WTC11 (cell line): ENCODE measurements at regions not wholly inside any gene's neighbourhood (a gene's known extent, or its start where the extent isn't known, plus 50 kb on each side); places are given as distances from the start of the nearest gene placed in this dataset.

Experiments
- ATAC-seq: fragments of 200-7000 bp; cut with Tn5 transposase; 2 replicates; pipeline ENCODE4 v1.10.0; 2021; ENCODE audit warnings: mild to moderate bottlenecking, moderate library complexity
- CTCF ChIA-PET: fragments of 300-600 bp; sonication (Branson Sonifier 250); formaldehyde crosslinking; loops from one replicate; lab custom pipeline; 2021; ENCODE audit warnings: antibody characterized with exemption; lab: Charles Lee
- POLR2A ChIA-PET: fragments of 350-600 bp; sonication (Branson Sonifier 250); formaldehyde crosslinking; loops from one replicate; lab custom pipeline; 2021; ENCODE audit warnings: antibody characterized with exemption; lab: Charles Lee
- DNase-seq: peaks from one replicate; pipeline ENCODE4 v3.0.0; 2021; ENCODE audit warnings: low spot score
- H3K27ac Mint-ChIP-seq: 2 replicates; pipeline ENCODE4 v1.8.0; 2021; ENCODE audit warnings: mixed read lengths
- H3K27me3 Mint-ChIP-seq: 2 replicates; pipeline ENCODE4 v1.8.0; 2021; ENCODE audit warnings: low read depth, mild to moderate bottlenecking, moderate library complexity, mixed read lengths
- H3K36me3 Mint-ChIP-seq: 2 replicates; pipeline ENCODE4 v1.8.0; 2021; ENCODE audit warnings: mixed read lengths
- H3K4me1 Mint-ChIP-seq: 2 replicates; pipeline ENCODE4 v1.8.0; 2022; ENCODE audit warnings: mixed read lengths
- H3K4me3 Mint-ChIP-seq: 2 replicates; pipeline ENCODE4 v1.8.0; 2021; ENCODE audit warnings: mild to moderate bottlenecking, moderate library complexity, mixed read lengths
- H3K9me3 Mint-ChIP-seq: 2 replicates; pipeline ENCODE4 v1.8.0; 2021; ENCODE audit warnings: mixed read lengths
- ATF6 ChIP-seq: sonication (generic); formaldehyde crosslinking; IDR thresholded peaks from 2 replicates; pipeline ENCODE4 v1.8.1; 2023; ENCODE audit warnings: mild to moderate bottlenecking, missing genetic modification reagents
- CREM ChIP-seq: sonication (generic); formaldehyde crosslinking; IDR thresholded peaks from 2 replicates; pipeline ENCODE4 v1.8.1; 2022; ENCODE audit warnings: mild to moderate bottlenecking, missing genetic modification reagents, moderate library complexity
- E2F4 ChIP-seq: sonication (generic); formaldehyde crosslinking; IDR thresholded peaks from 2 replicates; pipeline ENCODE4 v1.8.1; 2022; ENCODE audit warnings: low read depth, mild to moderate bottlenecking, moderate library complexity, missing genetic modification reagents, borderline replicate concordance
- EMX1 ChIP-seq: fragments of 250-450 bp; sonication (Bioruptor Pico); IDR thresholded peaks from 2 replicates; pipeline ENCODE4 v1.8.0; 2021; ENCODE audit warnings: mild to moderate bottlenecking
- ETV6 ChIP-seq: sonication (generic); formaldehyde crosslinking; IDR thresholded peaks from 2 replicates; pipeline ENCODE4 v1.8.1; 2022; ENCODE audit warnings: mild to moderate bottlenecking, missing genetic modification reagents
- GRHL2 ChIP-seq: fragments of 250-450 bp; sonication (Bioruptor Pico); IDR thresholded peaks from 2 replicates; pipeline ENCODE4 v1.8.0; 2022; ENCODE audit warnings: mild to moderate bottlenecking, moderate library complexity; ENCODE audit not compliant: insufficient replicate concordance, severe bottlenecking
- IRF1 ChIP-seq: sonication (generic); formaldehyde crosslinking; IDR thresholded peaks from 2 replicates; pipeline ENCODE4 v1.8.0; 2023; ENCODE audit warnings: missing genetic modification reagents
- IRF2 ChIP-seq: sonication (generic); formaldehyde crosslinking; IDR thresholded peaks from 2 replicates; pipeline ENCODE4 v1.8.0; 2022; ENCODE audit warnings: low read depth, missing genetic modification reagents, borderline replicate concordance
- SMAD4 ChIP-seq: sonication (generic); formaldehyde crosslinking; IDR thresholded peaks from 2 replicates; pipeline ENCODE4 v1.8.0; 2022; ENCODE audit warnings: mild to moderate bottlenecking, missing genetic modification reagents
- SP1 ChIP-seq: sonication (generic); formaldehyde crosslinking; conservative IDR thresholded peaks from 2 replicates; pipeline ENCODE4 v1.8.1; 2022; ENCODE audit warnings: missing genetic modification reagents
- TP53 ChIP-seq: sonication (generic); formaldehyde crosslinking; IDR thresholded peaks from 2 replicates; pipeline ENCODE4 v1.8.1; 2023; ENCODE audit warnings: mild to moderate bottlenecking, missing genetic modification reagents
- USF1 ChIP-seq: sonication (generic); formaldehyde crosslinking; IDR thresholded peaks from 2 replicates; pipeline ENCODE4 v1.8.0; 2022; ENCODE audit warnings: mild to moderate bottlenecking, missing genetic modification reagents
- ZNF219 ChIP-seq: sonication (generic); formaldehyde crosslinking; IDR thresholded peaks from 2 replicates; pipeline ENCODE4 v1.8.0; 2023; ENCODE audit warnings: missing genetic modification reagents, mild to moderate bottlenecking, borderline replicate concordance
- ZNF317 ChIP-seq: sonication (generic); formaldehyde crosslinking; IDR thresholded peaks from 2 replicates; pipeline ENCODE4 v1.8.1; 2023; ENCODE audit warnings: low read depth, mild to moderate bottlenecking, moderate library complexity, missing genetic modification reagents, borderline replicate concordance
- ZNF396 ChIP-seq: fragments of 250-450 bp; sonication (Bioruptor Pico); IDR thresholded peaks from 2 replicates; pipeline ENCODE4 v1.8.0; 2021; ENCODE audit warnings: mild to moderate bottlenecking, moderate library complexity, borderline replicate concordance
- ZNF671 ChIP-seq: fragments of 250-450 bp; sonication (Bioruptor Pico); IDR thresholded peaks from 2 replicates; pipeline ENCODE4 v1.8.0; 2021; ENCODE audit warnings: mild to moderate bottlenecking
- TF ChIP-seq, protein P1 (sequence below): sonication (generic); formaldehyde crosslinking; IDR thresholded peaks from 2 replicates; pipeline ENCODE4 v1.8.1; 2023; ENCODE audit warnings: mild to moderate bottlenecking, missing genetic modification reagents, moderate library complexity
- TF ChIP-seq, protein P2 (sequence below): fragments of 250-450 bp; sonication (Bioruptor Pico); IDR thresholded peaks from 2 replicates; pipeline ENCODE4 v1.8.0; 2021; ENCODE audit warnings: mild to moderate bottlenecking
- TF ChIP-seq, protein P3 (sequence below): fragments of 250-450 bp; sonication (Bioruptor Pico); IDR thresholded peaks from 2 replicates; pipeline ENCODE4 v1.9.0; 2021; ENCODE audit warnings: mild to moderate bottlenecking
- TF ChIP-seq, protein P4 (sequence below): sonication (generic); formaldehyde crosslinking; IDR thresholded peaks from 2 replicates; pipeline ENCODE4 v1.8.1; 2022; ENCODE audit warnings: low read depth, missing genetic modification reagents, borderline replicate concordance
- TF ChIP-seq, protein P5 (sequence below): fragments of 250-450 bp; sonication (Bioruptor Pico); IDR thresholded peaks from 2 replicates; pipeline ENCODE4 v1.9.0; 2021; ENCODE audit warnings: mild to moderate bottlenecking
- TF ChIP-seq, protein P6 (sequence below): sonication (generic); formaldehyde crosslinking; IDR thresholded peaks from 2 replicates; pipeline ENCODE4 v1.8.0; 2022; ENCODE audit warnings: mild to moderate bottlenecking, missing genetic modification reagents

DNA sequence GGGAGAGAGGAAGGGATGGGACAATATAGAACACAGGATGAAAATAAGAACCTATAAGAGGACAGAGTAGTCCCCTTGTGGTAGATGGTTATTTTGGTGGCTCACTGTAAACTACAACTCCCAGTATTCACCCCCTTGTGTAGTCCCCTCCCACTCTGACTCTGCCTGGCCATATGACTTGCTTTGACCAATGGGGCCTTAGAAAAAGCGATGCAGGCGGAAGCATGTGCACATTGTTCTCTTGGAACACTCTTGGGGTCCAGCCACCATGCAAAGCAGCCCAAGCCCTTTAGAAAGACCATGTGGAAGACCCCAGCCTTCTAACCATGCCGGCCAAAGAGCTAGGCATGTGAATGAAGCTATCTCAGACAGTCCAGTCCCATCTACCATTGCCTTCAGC lies 415.0 kb downstream of the BCOR start:
- H3K4me1 Mint-ChIP-seq: peaks cover 18% of the 10 kb centered on the region
- ChIA-PET POLR2A (no interaction called here), CTCF (no interaction called here)
- H3K36me3 Mint-ChIP-seq: peaks cover 6% of the 10 kb centered on the region
- no peak overlapping the region for H3K27ac Mint-ChIP-seq
- ATAC-seq: peak; percentile 92
- H3K27me3 Mint-ChIP-seq: peaks cover 10% of the 10 kb centered on the region
- H3K9me3 Mint-ChIP-seq: peaks cover 7% of the 10 kb centered on the region
- TF ChIP-seq, protein P1, sequence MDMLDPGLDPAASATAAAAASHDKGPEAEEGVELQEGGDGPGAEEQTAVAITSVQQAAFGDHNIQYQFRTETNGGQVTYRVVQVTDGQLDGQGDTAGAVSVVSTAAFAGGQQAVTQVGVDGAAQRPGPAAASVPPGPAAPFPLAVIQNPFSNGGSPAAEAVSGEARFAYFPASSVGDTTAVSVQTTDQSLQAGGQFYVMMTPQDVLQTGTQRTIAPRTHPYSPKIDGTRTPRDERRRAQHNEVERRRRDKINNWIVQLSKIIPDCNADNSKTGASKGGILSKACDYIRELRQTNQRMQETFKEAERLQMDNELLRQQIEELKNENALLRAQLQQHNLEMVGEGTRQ (CRISPR knock-in tag): peak; percentile 90
- TF ChIP-seq, protein P2, sequence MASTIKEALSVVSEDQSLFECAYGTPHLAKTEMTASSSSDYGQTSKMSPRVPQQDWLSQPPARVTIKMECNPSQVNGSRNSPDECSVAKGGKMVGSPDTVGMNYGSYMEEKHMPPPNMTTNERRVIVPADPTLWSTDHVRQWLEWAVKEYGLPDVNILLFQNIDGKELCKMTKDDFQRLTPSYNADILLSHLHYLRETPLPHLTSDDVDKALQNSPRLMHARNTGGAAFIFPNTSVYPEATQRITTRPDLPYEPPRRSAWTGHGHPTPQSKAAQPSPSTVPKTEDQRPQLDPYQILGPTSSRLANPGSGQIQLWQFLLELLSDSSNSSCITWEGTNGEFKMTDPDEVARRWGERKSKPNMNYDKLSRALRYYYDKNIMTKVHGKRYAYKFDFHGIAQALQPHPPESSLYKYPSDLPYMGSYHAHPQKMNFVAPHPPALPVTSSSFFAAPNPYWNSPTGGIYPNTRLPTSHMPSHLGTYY (CRISPR knock-in tag): no peak
- no peak for TF ChIP-seq CREM (CRISPR knock-in tag)
- TF ChIP-seq, protein P3, sequence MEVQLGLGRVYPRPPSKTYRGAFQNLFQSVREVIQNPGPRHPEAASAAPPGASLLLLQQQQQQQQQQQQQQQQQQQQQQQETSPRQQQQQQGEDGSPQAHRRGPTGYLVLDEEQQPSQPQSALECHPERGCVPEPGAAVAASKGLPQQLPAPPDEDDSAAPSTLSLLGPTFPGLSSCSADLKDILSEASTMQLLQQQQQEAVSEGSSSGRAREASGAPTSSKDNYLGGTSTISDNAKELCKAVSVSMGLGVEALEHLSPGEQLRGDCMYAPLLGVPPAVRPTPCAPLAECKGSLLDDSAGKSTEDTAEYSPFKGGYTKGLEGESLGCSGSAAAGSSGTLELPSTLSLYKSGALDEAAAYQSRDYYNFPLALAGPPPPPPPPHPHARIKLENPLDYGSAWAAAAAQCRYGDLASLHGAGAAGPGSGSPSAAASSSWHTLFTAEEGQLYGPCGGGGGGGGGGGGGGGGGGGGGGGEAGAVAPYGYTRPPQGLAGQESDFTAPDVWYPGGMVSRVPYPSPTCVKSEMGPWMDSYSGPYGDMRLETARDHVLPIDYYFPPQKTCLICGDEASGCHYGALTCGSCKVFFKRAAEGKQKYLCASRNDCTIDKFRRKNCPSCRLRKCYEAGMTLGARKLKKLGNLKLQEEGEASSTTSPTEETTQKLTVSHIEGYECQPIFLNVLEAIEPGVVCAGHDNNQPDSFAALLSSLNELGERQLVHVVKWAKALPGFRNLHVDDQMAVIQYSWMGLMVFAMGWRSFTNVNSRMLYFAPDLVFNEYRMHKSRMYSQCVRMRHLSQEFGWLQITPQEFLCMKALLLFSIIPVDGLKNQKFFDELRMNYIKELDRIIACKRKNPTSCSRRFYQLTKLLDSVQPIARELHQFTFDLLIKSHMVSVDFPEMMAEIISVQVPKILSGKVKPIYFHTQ (CRISPR knock-in tag): no peak
- TF ChIP-seq ZNF396: no peak
- TF ChIP-seq EMX1 (CRISPR knock-in tag): no peak
- TF ChIP-seq, protein P4, sequence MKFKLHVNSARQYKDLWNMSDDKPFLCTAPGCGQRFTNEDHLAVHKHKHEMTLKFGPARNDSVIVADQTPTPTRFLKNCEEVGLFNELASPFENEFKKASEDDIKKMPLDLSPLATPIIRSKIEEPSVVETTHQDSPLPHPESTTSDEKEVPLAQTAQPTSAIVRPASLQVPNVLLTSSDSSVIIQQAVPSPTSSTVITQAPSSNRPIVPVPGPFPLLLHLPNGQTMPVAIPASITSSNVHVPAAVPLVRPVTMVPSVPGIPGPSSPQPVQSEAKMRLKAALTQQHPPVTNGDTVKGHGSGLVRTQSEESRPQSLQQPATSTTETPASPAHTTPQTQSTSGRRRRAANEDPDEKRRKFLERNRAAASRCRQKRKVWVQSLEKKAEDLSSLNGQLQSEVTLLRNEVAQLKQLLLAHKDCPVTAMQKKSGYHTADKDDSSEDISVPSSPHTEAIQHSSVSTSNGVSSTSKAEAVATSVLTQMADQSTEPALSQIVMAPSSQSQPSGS: no peak
- no peak for TF ChIP-seq IRF1 (CRISPR knock-in tag)
- TF ChIP-seq USF1 (CRISPR knock-in tag): peak; percentile 83
- TF ChIP-seq SP1 (CRISPR knock-in tag): no peak; the same call in 1 of the 2 replicates
- no peak for DNase-seq
- H3K4me3 Mint-ChIP-seq: no peak overlapping the region

- H3K36me3 Mint-ChIP-seq: peaks cover 2% of the 10 kb centered on the region
- CTCF ChIA-PET: interaction anchor here (2.5 kb wide), 1 partner anchor 34 kb away, joined by 5 read pairs; no protein-coding TSS in a partner anchor
- H3K27me3 Mint-ChIP-seq: peaks cover 16% of the 10 kb centered on the region
- H3K27ac Mint-ChIP-seq: no peak overlapping the region
- H3K9me3 Mint-ChIP-seq: peaks cover 2% of the 10 kb centered on the region
- DNase-seq: no peak
- POLR2A ChIA-PET: interaction anchor here (0.6 kb wide), 1 partner anchor 74 kb away, joined by 5 read pairs; no protein-coding TSS in a partner anchor
- H3K4me3 Mint-ChIP-seq: peak overlapping the region; percentile 10; the same call in 1 of the 2 replicates
- ATAC-seq: no peak
- peaks cover 40% of the 10 kb centered on the region for H3K4me1 Mint-ChIP-seq
- TF ChIP-seq SMAD4 (CRISPR knock-in tag) (no peak), E2F4 (CRISPR knock-in tag) (no peak), ZNF317 (no peak), TP53 (CRISPR knock-in tag) (no peak), IRF2 (CRISPR knock-in tag) (no peak), GRHL2 (no peak), ATF6 (no peak), ZNF219 (no peak), ZNF671 (CRISPR knock-in tag) (no peak), ETV6 (CRISPR knock-in tag) (no peak), SP1 (CRISPR knock-in tag) (no peak)
- TF ChIP-seq, protein P5, sequence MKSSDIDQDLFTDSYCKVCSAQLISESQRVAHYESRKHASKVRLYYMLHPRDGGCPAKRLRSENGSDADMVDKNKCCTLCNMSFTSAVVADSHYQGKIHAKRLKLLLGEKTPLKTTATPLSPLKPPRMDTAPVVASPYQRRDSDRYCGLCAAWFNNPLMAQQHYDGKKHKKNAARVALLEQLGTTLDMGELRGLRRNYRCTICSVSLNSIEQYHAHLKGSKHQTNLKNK: no peak
- TF ChIP-seq, protein P6, sequence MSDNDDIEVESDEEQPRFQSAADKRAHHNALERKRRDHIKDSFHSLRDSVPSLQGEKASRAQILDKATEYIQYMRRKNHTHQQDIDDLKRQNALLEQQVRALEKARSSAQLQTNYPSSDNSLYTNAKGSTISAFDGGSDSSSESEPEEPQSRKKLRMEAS (CRISPR knock-in tag): no peak
These were observed 409.6 kb downstream of the BCOR start for GRCh38 chrX:39688219-39688575.
